B cell (primary cell): ENCODE measurements at regions not wholly inside any gene's neighbourhood (a gene's known extent, or its start where the extent isn't known, plus 50 kb on each side); places are given as distances from the start of the nearest gene placed in this dataset.

Experiments
- ATAC-seq: fragments of 200-7000 bp; cut with Tn5 transposase; one replicate; pipeline ENCODE4 v1.10.0; 2021; ENCODE audit warnings: low read depth, mild to moderate bottlenecking, moderate number of reproducible peaks, moderate library complexity
- CTCF ChIA-PET: fragments of 350-600 bp; sonication (Branson Sonifier 250); formaldehyde crosslinking; loops from one replicate; lab custom pipeline; 2021; ENCODE audit warnings: antibody characterized with exemption, inconsistent platforms; lab: Charles Lee
- POLR2A ChIA-PET: fragments of 350-600 bp; sonication (Branson Sonifier 250); formaldehyde crosslinking; loops from one replicate; lab custom pipeline; 2021; ENCODE audit warnings: antibody characterized with exemption; lab: Charles Lee
- DNase-seq: peaks from one replicate; pipeline ENCODE4 v3.0.0; 2013
- H2AFZ ChIP-seq: 2 replicates; pipeline ENCODE4 v1.6.1; 2012; ENCODE audit warnings: mild to moderate bottlenecking, low read depth, low read length; ENCODE audit not compliant: insufficient read depth, poor library complexity, severe bottlenecking
- H3K27ac ChIP-seq, 2 donors: 1 replicate in 1 of 2; 2 replicates in 1 of 2; pipeline ENCODE4 v1.5.1; 2012 to 2013; ENCODE audit warnings: low read length in 2 of 2, mild to moderate bottlenecking in 2 of 2, moderate library complexity in 1 of 2
- H3K27me3 ChIP-seq, 4 experiments: fragments of 200-600 bp in 1 of 4; sonication (generic) in 1 of 4; replicated peaks in 1 of 4; 1 replicate in 2 of 4; 2 replicates in 2 of 4; pipeline versions ENCODE4 v1.6.1 to v1.7.0; 2013 to 2016; ENCODE audit warnings: low read length in 3 of 4, mild to moderate bottlenecking in 2 of 4, mixed read lengths in 1 of 4, moderate library complexity in 1 of 4; ENCODE audit not compliant: insufficient read depth in 4 of 4, control insufficient read depth in 3 of 4; ENCODE audit errors: control extremely low read depth in 1 of 4
- H3K36me3 ChIP-seq, 2 experiments: replicated peaks in 1 of 2; 1 replicate in 1 of 2; 2 replicates in 1 of 2; pipeline versions ENCODE4 v1.6.1 to v1.7.1; 2013; ENCODE audit warnings: low read length in 1 of 2; ENCODE audit not compliant: insufficient read depth in 2 of 2, control insufficient read depth in 1 of 2; ENCODE audit errors: control extremely low read depth in 1 of 2, extremely low read depth in 1 of 2
- H3K4me1 ChIP-seq, 2 donors: fragments of 200-600 bp in 1 of 2; sonication (generic) in 1 of 2; 1 replicate in 1 of 2; 2 replicates in 1 of 2; pipeline versions ENCODE4 v1.5.1 to v1.6.1; 2013 to 2017; ENCODE audit warnings: low read length in 2 of 2; ENCODE audit not compliant: control insufficient read depth in 2 of 2, insufficient read depth in 2 of 2
- H3K4me2 ChIP-seq: replicated peaks from 2 replicates; pipeline ENCODE3; 2012; ENCODE audit warnings: mild to moderate bottlenecking, low read depth, low read length; ENCODE audit not compliant: poor library complexity, severe bottlenecking
- H3K4me3 ChIP-seq, 5 experiments: fragments of 200-600 bp in 1 of 5; sonication (generic) in 1 of 5; 1 replicate in 3 of 5; 2 replicates in 2 of 5; pipeline versions ENCODE4 v1.5.1 to v1.7.0; 2011 to 2016; ENCODE audit warnings: low read length in 4 of 5, mild to moderate bottlenecking in 4 of 5, low read depth in 2 of 5, control low read depth in 1 of 5, moderate library complexity in 1 of 5; ENCODE audit not compliant: insufficient read depth in 1 of 5; ENCODE audit errors: control extremely low read depth in 1 of 5, extremely low read depth in 1 of 5
- H3K79me2 ChIP-seq: fragments of 200-600 bp; sonication (generic); one replicate; pipeline ENCODE4 v1.6.0; 2016; ENCODE audit warnings: low read length; ENCODE audit not compliant: control insufficient read depth, insufficient read depth
- H3K9ac ChIP-seq: fragments of 200-600 bp; sonication (generic); 2 replicates; pipeline ENCODE4 v1.6.1; 2017; ENCODE audit warnings: mild to moderate bottlenecking, low read length, moderate library complexity
- H3K9me3 ChIP-seq, 3 donors: one replicate each; pipeline versions ENCODE4 v1.6.1 to v1.7.1; 2013; ENCODE audit warnings: low read length in 2 of 3; ENCODE audit not compliant: control insufficient read depth in 2 of 3, insufficient read depth in 1 of 3; ENCODE audit errors: control extremely low read depth in 1 of 3
- H4K20me1 ChIP-seq: 2 replicates; pipeline ENCODE4 v1.6.0; 2012; ENCODE audit warnings: mild to moderate bottlenecking, low read length; ENCODE audit not compliant: insufficient read depth, control insufficient read depth, poor library complexity, severe bottlenecking
- H3K27ac Mint-ChIP-seq: one replicate; pipeline ENCODE4 v1.8.0; 2021; ENCODE audit warnings: mixed read lengths
- H3K27me3 Mint-ChIP-seq: one replicate; pipeline ENCODE4 v1.8.0; 2021; ENCODE audit warnings: mixed read lengths
- H3K4me1 Mint-ChIP-seq: one replicate; pipeline ENCODE4 v1.8.0; 2021; ENCODE audit warnings: mixed read lengths
- H3K4me3 Mint-ChIP-seq: one replicate; pipeline ENCODE4 v1.8.0; 2021; ENCODE audit warnings: mixed read lengths
- H3K9me3 Mint-ChIP-seq: one replicate; pipeline ENCODE4 v1.8.0; 2022; ENCODE audit warnings: mixed read lengths; ENCODE audit not compliant: insufficient read depth
- EZH2 ChIP-seq: IDR thresholded peaks from 2 replicates; pipeline ENCODE4 v1.6.1; 2012; ENCODE audit warnings: borderline replicate concordance, low read depth, mild to moderate bottlenecking, moderate library complexity, low read length; ENCODE audit not compliant: insufficient read depth, poor library complexity, severe bottlenecking
- WGBS: methylation state at CpG from one replicate; pipeline ENCODE4 v1.1.5; 2013; ENCODE audit warnings: missing lambda C conversion rate; ENCODE audit not compliant: insufficient coverage; 5-methylcytosine and 5-hydroxymethylcytosine counted together
- intact Hi-C: fragments of 100-400 bp; cut with micrococcal nuclease; formaldehyde crosslinking; loops from one replicate; pipeline ENCODE4 v1.10.0; 2022
- TF ChIP-seq, protein P1 (sequence below): fragments of 200-600 bp; IDR thresholded peaks from one replicate; pipeline ENCODE4 v1.8.0; 2022; ENCODE audit warnings: antibody characterized with exemption, mild to moderate bottlenecking

- Mint-ChIP-seq H3K4me3 (no peak overlapping the region), H3K4me1 (no peaks in the 10 kb centered on the region), H3K9me3 (peaks cover 2% of the 10 kb centered on the region), H3K27me3 (no peaks in the 10 kb centered on the region), H3K27ac (no peak overlapping the region)
- Histone ChIP-seq H3K36me3 (no peaks in the 10 kb centered on the region), H3K9me3 (peaks cover 0 to 2% (median 1%) of the 10 kb centered on the region in 3 donors), H3K4me1 (no peaks in the 10 kb centered on the region), H3K79me2 (no peaks in the 10 kb centered on the region), H4K20me1 (no peaks in the 10 kb centered on the region), H3K27me3 (no peaks in the 10 kb centered on the region), H3K4me3 (no peak overlapping the region), H2AFZ (no peak overlapping the region), H3K4me2 (no peak overlapping the region), H3K27ac (no peak overlapping the region), H3K9ac (no peak overlapping the region)
- intact Hi-C loops = no loop called here
- no CpG with 5 or more reads among the region's 1 CpG for WGBS
- ChIA-PET CTCF (no interaction called here), POLR2A (no interaction called here)
- TF ChIP-seq EZH2 = no peak
- TF ChIP-seq, protein P1, sequence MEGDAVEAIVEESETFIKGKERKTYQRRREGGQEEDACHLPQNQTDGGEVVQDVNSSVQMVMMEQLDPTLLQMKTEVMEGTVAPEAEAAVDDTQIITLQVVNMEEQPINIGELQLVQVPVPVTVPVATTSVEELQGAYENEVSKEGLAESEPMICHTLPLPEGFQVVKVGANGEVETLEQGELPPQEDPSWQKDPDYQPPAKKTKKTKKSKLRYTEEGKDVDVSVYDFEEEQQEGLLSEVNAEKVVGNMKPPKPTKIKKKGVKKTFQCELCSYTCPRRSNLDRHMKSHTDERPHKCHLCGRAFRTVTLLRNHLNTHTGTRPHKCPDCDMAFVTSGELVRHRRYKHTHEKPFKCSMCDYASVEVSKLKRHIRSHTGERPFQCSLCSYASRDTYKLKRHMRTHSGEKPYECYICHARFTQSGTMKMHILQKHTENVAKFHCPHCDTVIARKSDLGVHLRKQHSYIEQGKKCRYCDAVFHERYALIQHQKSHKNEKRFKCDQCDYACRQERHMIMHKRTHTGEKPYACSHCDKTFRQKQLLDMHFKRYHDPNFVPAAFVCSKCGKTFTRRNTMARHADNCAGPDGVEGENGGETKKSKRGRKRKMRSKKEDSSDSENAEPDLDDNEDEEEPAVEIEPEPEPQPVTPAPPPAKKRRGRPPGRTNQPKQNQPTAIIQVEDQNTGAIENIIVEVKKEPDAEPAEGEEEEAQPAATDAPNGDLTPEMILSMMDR = no peak
- ATAC-seq = no peak
- DNase-seq = no peak
Measured at GRCh38 chr13:107305178-107305577, 737.2 kb upstream of the ARGLU1 start.

DNA sequence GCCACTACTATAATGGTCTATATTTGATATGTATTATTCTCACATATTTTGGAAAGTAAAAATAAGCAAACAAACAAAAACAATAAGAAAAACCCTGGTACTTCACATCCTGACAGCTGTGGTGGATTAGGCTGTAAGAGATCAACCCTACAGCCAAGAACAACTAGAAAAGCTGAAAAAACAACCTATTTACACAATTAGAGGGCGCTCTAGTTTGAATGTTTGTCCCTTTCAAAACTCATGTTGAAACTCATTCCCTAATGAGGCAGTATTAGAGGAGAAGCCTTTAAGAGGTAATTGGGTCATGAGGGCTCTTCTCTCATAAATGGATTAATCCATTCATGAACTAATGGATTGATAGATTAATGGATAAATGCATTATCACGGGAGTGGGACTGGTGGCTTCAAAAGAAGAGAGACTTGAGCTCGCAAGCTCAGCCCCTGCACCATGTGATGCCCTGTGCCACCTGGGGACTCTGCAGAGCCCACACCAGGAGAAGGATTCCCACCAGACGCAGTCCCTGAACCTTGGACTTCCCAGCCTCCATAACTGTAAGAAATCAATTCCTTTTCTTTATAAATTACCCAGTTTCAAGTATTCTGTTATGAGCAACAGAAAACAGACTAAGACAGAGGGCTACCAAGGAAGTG is 733.9 kb upstream of the ARGLU1 start:
- 80% methylated on average over 1 of the region's 4 CpGs for WGBS
- Histone ChIP-seq H4K20me1 (no peaks in the 10 kb centered on the region), H3K27ac (no peak overlapping the region), H3K4me1 (no peaks in the 10 kb centered on the region), H3K79me2 (no peaks in the 10 kb centered on the region), H3K9me3 (peaks cover 0 to 2% (median 1%) of the 10 kb centered on the region in 3 donors), H3K9ac (no peak overlapping the region), H3K36me3 (no peaks in the 10 kb centered on the region), H3K27me3 (no peaks in the 10 kb centered on the region), H2AFZ (no peak overlapping the region), H3K4me2 (no peak overlapping the region), H3K4me3 (no peak overlapping the region)
- no peak overlapping the region for H3K4me3 Mint-ChIP-seq
- no peaks in the 10 kb centered on the region for H3K4me1 Mint-ChIP-seq
- H3K27me3 Mint-ChIP-seq = no peaks in the 10 kb centered on the region
- no peak for ATAC-seq
- intact Hi-C loops = no loop called here
- ChIA-PET CTCF (no interaction called here), POLR2A (no interaction called here)
- TF ChIP-seq EZH2 = no peak
- TF ChIP-seq, protein P1 = no peak
- no peak overlapping the region for H3K27ac Mint-ChIP-seq
- DNase-seq = no peak
- peaks cover 2% of the 10 kb centered on the region for H3K9me3 Mint-ChIP-seq
